ENCODE measurements at regions not wholly inside any gene's neighbourhood (a gene's known extent, or its start where the extent isn't known, plus 50 kb on each side); places are given as distances from the start of the nearest gene placed in this dataset.
"Not testable (repeated sequence)": the region's sequence is repeated elsewhere in the genome, so short reads cannot be mapped to it uniquely, and the experiment has no call there.

DNA sequence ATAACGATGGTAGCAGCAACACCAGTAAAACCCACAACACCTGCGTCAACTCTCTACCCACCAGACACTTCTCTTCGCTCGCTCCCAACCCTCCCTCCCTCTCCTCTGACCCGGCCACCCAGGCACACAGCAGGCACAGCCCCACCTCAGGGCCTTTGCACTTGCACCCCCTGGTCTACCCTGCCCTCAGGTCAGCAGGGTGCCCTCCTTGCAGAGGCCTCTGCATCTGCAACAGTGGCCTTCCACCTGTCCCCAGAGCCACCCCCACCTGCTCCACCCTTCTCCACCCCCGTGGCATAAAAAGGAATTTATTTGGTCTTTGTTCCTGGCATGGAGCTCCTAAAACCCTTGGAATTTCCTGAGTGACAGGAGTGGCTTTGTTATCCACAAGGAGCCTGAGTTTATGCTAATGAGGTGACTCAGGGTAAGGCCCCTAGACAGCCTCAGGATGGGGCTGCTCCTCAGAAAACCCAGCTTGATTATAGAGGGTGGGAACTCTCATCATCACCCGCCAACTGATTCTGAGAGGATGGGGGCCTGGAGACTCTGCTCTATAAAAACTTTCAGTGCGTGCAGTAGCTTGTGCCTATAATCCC, 88.1 kb downstream of the KCNJ18 start:
- not testable (repeated sequence) for H4K5ac ChIP-seq (ENCODE audit: low read length); H3K27me3 ChIP-seq (ENCODE audit: insufficient read depth, low read length, poor library complexity); H2BK15ac ChIP-seq (replicated peaks; ENCODE audit: low read depth); H3K4me3 ChIP-seq (ENCODE audit: low read length); H3K36me3 ChIP-seq (ENCODE audit: control insufficient read depth, insufficient read depth, low read length); H2BK5ac ChIP-seq (ENCODE audit: low read length); H3K27ac ChIP-seq (ENCODE audit: low read depth, low read length); H2BK120ac ChIP-seq (ENCODE audit: low read depth, low read length); H3K9ac ChIP-seq (ENCODE audit: low read length); DNase-seq; H3K23ac ChIP-seq (ENCODE audit: low read length); H4K8ac ChIP-seq (ENCODE audit: low read depth, low read length); H3K18ac ChIP-seq (ENCODE audit: low read length); H3K4ac ChIP-seq (ENCODE audit: low read depth, low read length); H3K79me2 ChIP-seq (ENCODE audit: control insufficient read depth, insufficient read depth, low read length); H3K4me2 ChIP-seq (ENCODE audit: low read length); H3K4me1 ChIP-seq (ENCODE audit: control insufficient read depth, low read depth, low read length); H3K56ac ChIP-seq (ENCODE audit: low read length); H3K79me1 ChIP-seq (ENCODE audit: low read length); H2AK5ac ChIP-seq (ENCODE audit: low read length)
- no CpG with 5 or more reads among the region's 8 CpGs for WGBS (ENCODE audit: extremely low coverage, insufficient coverage, low lambda C conversion rate)

DNA sequence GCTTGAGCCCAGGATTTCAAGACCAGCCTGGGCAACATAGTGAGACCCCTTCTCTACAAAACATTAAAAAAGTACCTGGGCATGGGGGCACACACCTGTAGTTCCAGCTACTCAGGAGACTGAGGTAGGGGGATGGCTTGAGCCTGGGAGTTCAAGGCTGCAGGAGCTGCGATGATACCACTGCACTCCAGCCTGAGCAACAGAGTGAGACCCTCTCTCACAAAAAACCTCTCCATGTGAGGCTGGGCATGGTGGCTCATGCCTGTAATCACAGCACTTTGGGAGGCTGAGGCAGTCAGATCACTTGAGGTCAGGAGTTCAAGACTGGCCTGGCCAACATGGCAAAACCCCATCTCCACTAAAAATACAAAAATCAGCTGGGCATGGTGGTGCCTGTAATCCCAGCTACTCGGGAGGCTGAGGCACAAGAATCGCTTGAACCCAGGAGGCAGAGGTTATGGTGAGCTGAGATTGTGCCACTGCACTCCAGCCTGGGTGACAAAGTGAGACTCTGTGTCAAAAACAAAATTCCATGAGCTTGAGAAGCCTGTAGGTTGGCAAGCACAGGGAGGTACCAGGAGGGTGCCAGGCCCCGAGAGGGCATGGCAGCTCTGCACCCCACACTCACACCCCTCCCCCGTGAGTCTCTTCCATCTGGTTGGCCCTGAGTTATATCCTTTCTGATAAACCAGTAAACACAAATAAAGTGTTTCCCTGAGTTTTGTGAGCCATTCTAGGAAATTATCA, 88.8 kb downstream of the KCNJ18 start:
- not testable (repeated sequence) for H2BK5ac ChIP-seq (ENCODE audit: low read length); H3K4me2 ChIP-seq (ENCODE audit: low read length); DNase-seq; H4K5ac ChIP-seq (ENCODE audit: low read length); H3K23ac ChIP-seq (ENCODE audit: low read length); H3K27ac ChIP-seq (ENCODE audit: low read depth, low read length); H3K18ac ChIP-seq (ENCODE audit: low read length); H3K9ac ChIP-seq (ENCODE audit: low read length); H3K79me1 ChIP-seq (ENCODE audit: low read length); H3K4me1 ChIP-seq (ENCODE audit: control insufficient read depth, low read depth, low read length); H3K4me3 ChIP-seq (ENCODE audit: low read length); H3K27me3 ChIP-seq (ENCODE audit: insufficient read depth, low read length, poor library complexity); H4K8ac ChIP-seq (ENCODE audit: low read depth, low read length); H3K56ac ChIP-seq (ENCODE audit: low read length); H2AK5ac ChIP-seq (ENCODE audit: low read length); H3K79me2 ChIP-seq (ENCODE audit: control insufficient read depth, insufficient read depth, low read length); H3K4ac ChIP-seq (ENCODE audit: low read depth, low read length); H3K36me3 ChIP-seq (ENCODE audit: control insufficient read depth, insufficient read depth, low read length); H2BK120ac ChIP-seq (ENCODE audit: low read depth, low read length); H2BK15ac ChIP-seq (replicated peaks; ENCODE audit: low read depth)
- WGBS (ENCODE audit: extremely low coverage, insufficient coverage, low lambda C conversion rate) = no CpG with 5 or more reads among the region's 5 CpGs

GRCh38 chr17:21781666-21782024, 89.3 kb downstream of the KCNJ18 start:
- no CpG with 5 or more reads among the region's 9 CpGs for WGBS (ENCODE audit: extremely low coverage, insufficient coverage, low lambda C conversion rate)

DNA sequence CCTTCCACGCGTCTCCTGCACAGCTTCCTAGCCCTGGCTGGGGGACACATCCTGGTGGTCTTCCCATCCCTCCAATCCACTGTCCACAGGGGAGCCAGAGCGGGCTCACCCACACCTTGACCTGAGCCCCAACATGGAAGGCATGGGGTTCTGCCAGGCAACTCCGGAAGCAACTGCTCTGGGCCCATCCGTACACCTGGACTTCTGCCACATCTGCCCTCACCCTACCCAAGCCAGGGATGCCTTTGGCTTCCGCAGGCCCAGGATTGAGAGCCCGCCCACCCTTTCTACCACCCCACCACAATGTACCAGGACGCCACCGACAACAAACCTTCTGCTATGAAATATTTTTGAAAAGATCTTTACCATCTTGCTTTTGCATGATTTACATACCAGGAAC, 89.8 kb downstream of the KCNJ18 start:
- not testable (repeated sequence) for H2AK5ac ChIP-seq (ENCODE audit: low read length); H3K79me2 ChIP-seq (ENCODE audit: control insufficient read depth, insufficient read depth, low read length); H3K9ac ChIP-seq (ENCODE audit: low read length); H3K4ac ChIP-seq (ENCODE audit: low read depth, low read length); H3K79me1 ChIP-seq (ENCODE audit: low read length); H3K27ac ChIP-seq (ENCODE audit: low read depth, low read length); H4K5ac ChIP-seq (ENCODE audit: low read length); H2BK120ac ChIP-seq (ENCODE audit: low read depth, low read length); H3K36me3 ChIP-seq (ENCODE audit: control insufficient read depth, insufficient read depth, low read length); H3K4me3 ChIP-seq (ENCODE audit: low read length); H2BK15ac ChIP-seq (replicated peaks; ENCODE audit: low read depth); H3K23ac ChIP-seq (ENCODE audit: low read length); DNase-seq; H3K18ac ChIP-seq (ENCODE audit: low read length); H3K56ac ChIP-seq (ENCODE audit: low read length); H2BK5ac ChIP-seq (ENCODE audit: low read length); H3K4me1 ChIP-seq (ENCODE audit: control insufficient read depth, low read depth, low read length); H3K27me3 ChIP-seq (ENCODE audit: insufficient read depth, low read length, poor library complexity); H3K4me2 ChIP-seq (ENCODE audit: low read length); H4K8ac ChIP-seq (ENCODE audit: low read depth, low read length)
- WGBS (ENCODE audit: extremely low coverage, insufficient coverage, low lambda C conversion rate) = no CpG with 5 or more reads among the region's 9 CpGs

More at GRCh38 chr17:21781666-21782024, 89.3 kb downstream of the KCNJ18 start:
- H3K4me1 ChIP-seq (ENCODE audit: control insufficient read depth, low read depth, low read length); DNase-seq; H3K27me3 ChIP-seq (ENCODE audit: insufficient read depth, low read length, poor library complexity); H3K36me3 ChIP-seq (ENCODE audit: control insufficient read depth, insufficient read depth, low read length); H3K4me3 ChIP-seq (ENCODE audit: low read length); H2AK5ac ChIP-seq (ENCODE audit: low read length); H4K8ac ChIP-seq (ENCODE audit: low read depth, low read length); H2BK15ac ChIP-seq (replicated peaks; ENCODE audit: low read depth); H3K4ac ChIP-seq (ENCODE audit: low read depth, low read length); H3K27ac ChIP-seq (ENCODE audit: low read depth, low read length); H3K18ac ChIP-seq (ENCODE audit: low read length); H3K9ac ChIP-seq (ENCODE audit: low read length); H3K79me1 ChIP-seq (ENCODE audit: low read length); H3K23ac ChIP-seq (ENCODE audit: low read length); H2BK5ac ChIP-seq (ENCODE audit: low read length); H4K5ac ChIP-seq (ENCODE audit: low read length); H3K56ac ChIP-seq (ENCODE audit: low read length); H3K4me2 ChIP-seq (ENCODE audit: low read length); H2BK120ac ChIP-seq (ENCODE audit: low read depth, low read length); H3K79me2 ChIP-seq (ENCODE audit: control insufficient read depth, insufficient read depth, low read length): not testable (repeated sequence)

- not testable (repeated sequence) for DNase-seq; H4K8ac ChIP-seq (ENCODE audit: low read depth, low read length); H3K4me1 ChIP-seq (ENCODE audit: control insufficient read depth, low read depth, low read length); H3K4me3 ChIP-seq (ENCODE audit: low read length); H2BK15ac ChIP-seq (replicated peaks; ENCODE audit: low read depth); H3K27me3 ChIP-seq (ENCODE audit: insufficient read depth, low read length, poor library complexity); H2BK5ac ChIP-seq (ENCODE audit: low read length); H2BK120ac ChIP-seq (ENCODE audit: low read depth, low read length); H3K4ac ChIP-seq (ENCODE audit: low read depth, low read length); H3K18ac ChIP-seq (ENCODE audit: low read length); H3K79me2 ChIP-seq (ENCODE audit: control insufficient read depth, insufficient read depth, low read length); H3K56ac ChIP-seq (ENCODE audit: low read length); H3K9ac ChIP-seq (ENCODE audit: low read length); H3K4me2 ChIP-seq (ENCODE audit: low read length); H3K36me3 ChIP-seq (ENCODE audit: control insufficient read depth, insufficient read depth, low read length); H3K23ac ChIP-seq (ENCODE audit: low read length); H3K79me1 ChIP-seq (ENCODE audit: low read length); H2AK5ac ChIP-seq (ENCODE audit: low read length); H4K5ac ChIP-seq (ENCODE audit: low read length); H3K27ac ChIP-seq (ENCODE audit: low read depth, low read length)
- WGBS (ENCODE audit: extremely low coverage, insufficient coverage, low lambda C conversion rate) = no CpG with 5 or more reads among the region's 6 CpGs
These were observed 90.3 kb downstream of the KCNJ18 start for GRCh38 chr17:21782604-21783003.

GRCh38 chr17:21783017-21783416, 90.7 kb downstream of the KCNJ18 start:
- not testable (repeated sequence) for H3K36me3 ChIP-seq (ENCODE audit: control insufficient read depth, insufficient read depth, low read length); H2BK5ac ChIP-seq (ENCODE audit: low read length); H3K4me3 ChIP-seq (ENCODE audit: low read length); H3K79me1 ChIP-seq (ENCODE audit: low read length); DNase-seq; H2BK120ac ChIP-seq (ENCODE audit: low read depth, low read length); H3K4me1 ChIP-seq (ENCODE audit: control insufficient read depth, low read depth, low read length); H4K5ac ChIP-seq (ENCODE audit: low read length); H3K4ac ChIP-seq (ENCODE audit: low read depth, low read length); H3K4me2 ChIP-seq (ENCODE audit: low read length); H2BK15ac ChIP-seq (replicated peaks; ENCODE audit: low read depth); H3K18ac ChIP-seq (ENCODE audit: low read length); H3K23ac ChIP-seq (ENCODE audit: low read length); H3K56ac ChIP-seq (ENCODE audit: low read length); H3K27me3 ChIP-seq (ENCODE audit: insufficient read depth, low read length, poor library complexity); H3K9ac ChIP-seq (ENCODE audit: low read length); H3K27ac ChIP-seq (ENCODE audit: low read depth, low read length); H4K8ac ChIP-seq (ENCODE audit: low read depth, low read length); H3K79me2 ChIP-seq (ENCODE audit: control insufficient read depth, insufficient read depth, low read length); H2AK5ac ChIP-seq (ENCODE audit: low read length)
- no CpG with 5 or more reads among the region's 8 CpGs for WGBS (ENCODE audit: extremely low coverage, insufficient coverage, low lambda C conversion rate)

Data from mesendoderm (in vitro differentiated cells).